Renal cortex interstitium (tissue), 11 donors: ENCODE measurements at regions not wholly inside any gene's neighbourhood (a gene's known extent, or its start where the extent isn't known, plus 50 kb on each side); places are given as distances from the start of the nearest gene placed in this dataset.

Experiments
- DNase-seq, 11 donors: peaks; one replicate each; pipeline ENCODE4 v3.0.0-alpha.2; 2013; ENCODE audit warnings: low read depth in 9 of 11, low spot score in 4 of 11; ENCODE audit errors: extremely low read depth in 1 of 11

GRCh38 chr9:126116351-126117157 lies 210.1 kb upstream of the MVB12B start:
- DNase-seq: no peak

GRCh38 chr9:126117158-126117425 lies 209.5 kb upstream of the MVB12B start:
- DNase-seq: no peak

DNA sequence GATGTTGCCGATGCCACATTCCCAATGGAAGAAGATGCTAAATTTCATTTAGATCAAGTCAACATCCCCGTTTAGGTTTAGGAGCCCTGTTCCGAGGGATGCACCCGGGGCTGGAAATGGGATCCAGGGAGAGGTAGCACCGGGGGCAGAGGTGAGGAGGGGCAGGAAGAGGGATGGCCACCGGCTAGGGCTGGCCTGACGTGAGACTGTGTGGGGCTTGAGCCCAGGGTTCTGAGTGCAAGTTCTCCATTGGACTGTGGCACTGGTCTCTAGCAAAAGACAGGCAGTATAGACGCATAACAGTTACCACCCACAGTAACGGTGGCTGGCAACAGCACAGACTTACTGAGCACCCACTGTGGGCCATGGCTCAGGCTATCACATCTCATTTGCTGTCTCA lies 209.0 kb upstream of the MVB12B start:
- no peak for DNase-seq

- DNase-seq: no peak
These were observed 206.9 kb upstream of the MVB12B start for GRCh38 chr9:126119731-126120130.

DNA sequence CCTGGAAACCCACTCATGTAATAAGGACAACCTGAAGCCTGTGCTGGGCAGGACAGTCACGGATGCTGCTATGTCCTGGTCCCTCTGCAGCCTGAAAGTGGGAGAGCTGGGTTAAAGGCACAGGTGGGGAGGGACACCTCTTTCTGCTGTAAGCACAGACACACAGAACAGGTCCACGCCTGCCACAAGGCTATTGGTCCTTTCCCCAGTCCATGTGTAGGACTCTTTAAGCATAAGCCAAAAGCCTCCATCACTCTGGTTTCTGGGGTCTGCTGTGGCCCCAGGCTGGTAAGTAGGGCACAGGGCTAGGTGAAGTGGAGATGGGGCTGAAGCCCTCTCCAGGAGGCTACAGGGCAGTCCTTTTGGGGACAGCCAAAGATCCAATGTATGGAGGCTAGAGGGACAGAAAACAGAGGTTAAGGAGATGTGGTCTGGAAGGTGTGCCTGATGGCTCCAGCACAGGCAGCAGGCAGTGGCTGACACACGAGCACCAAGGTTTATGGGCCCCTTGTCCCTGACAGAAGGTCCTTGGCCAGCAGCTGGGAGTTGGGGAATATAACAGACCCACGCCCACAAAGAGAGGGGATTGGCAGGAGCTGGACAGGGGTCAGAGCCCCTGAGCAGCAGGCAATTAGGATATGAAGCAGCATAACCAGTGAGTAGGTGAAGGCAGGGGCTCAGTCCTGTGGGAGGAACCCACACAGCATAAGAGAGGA lies 203.6 kb upstream of the MVB12B start:
- no peak for DNase-seq

DNA sequence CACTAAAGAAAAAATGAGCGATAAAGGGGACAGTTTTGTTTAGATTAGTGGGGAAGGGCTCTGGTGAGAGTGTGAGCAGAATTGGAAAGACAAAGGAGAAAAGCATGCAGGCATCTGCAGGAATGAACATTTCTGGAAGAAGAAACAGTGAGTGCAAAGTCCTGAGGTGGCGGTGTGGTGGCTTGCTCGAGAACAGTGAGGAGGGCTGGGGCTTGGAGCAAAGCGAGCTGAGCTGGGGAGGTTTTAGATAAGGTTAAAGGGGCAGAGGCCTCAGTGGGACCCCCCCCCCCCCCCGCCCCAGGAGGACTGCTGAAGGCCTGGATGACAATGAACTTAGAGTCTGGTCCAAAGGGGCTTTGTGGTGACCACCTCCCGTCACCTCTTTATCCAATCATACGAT lies 202.7 kb upstream of the MVB12B start:
- DNase-seq: no peak

DNA sequence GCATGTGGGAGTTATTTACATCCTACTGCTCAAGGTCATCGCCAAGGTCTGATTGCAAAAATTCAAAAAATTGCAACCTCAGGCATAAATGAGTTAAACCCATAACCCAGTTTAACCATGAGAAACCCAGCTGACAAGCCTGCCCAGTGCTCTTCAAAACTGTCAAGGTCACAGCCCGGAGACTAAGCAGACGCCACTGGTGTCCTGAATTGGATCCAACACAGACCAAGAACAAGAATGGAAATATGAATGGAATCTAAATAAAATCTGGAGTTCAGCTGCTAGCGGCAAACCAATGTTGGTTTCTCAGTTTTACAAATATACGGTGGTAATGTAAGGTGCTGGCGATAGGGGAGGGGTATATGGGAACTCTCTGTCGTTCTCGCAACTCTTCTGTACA lies 201.5 kb upstream of the MVB12B start:
- DNase-seq: no peak

DNA sequence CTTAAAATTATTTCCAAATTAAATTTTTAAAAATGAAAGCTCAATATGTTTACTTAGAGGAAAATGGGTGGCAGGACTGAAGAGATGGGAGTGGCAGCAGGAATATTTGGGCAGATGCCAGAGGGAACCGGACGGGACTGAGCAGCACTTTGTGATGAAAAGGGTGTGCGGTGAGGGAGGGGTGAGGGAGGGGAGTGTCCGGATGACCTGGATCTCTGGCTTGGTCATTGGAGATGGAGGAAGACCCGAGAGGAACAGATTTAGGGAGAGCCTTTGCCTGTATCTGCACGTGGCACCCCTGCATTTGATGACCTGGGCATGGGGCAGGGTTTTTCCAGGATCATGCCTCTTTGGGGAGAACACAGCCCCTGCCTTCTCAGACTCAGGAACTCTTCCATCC lies 201.1 kb upstream of the MVB12B start:
- DNase-seq: no peak

DNA sequence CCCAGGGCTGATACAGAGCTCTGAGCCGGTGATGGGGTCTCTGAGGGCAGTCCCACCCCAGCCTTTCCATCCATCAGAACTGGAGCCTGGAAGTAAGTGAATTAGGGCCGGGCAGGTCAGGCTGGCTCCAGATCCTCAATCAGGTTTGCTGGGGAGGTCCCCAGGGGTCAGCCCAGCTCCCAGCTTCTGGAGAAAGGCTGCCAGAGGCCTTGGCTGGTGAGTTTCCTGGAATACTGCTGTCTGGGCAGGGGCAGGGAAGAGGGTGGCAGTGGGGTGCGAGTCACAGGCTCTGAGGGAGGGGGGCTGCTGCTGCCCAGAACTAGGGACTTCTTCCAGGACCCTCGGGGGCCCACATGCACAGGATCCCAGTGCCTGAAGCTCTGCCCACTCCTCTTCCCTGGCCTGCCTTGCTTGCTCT lies 200.6 kb upstream of the MVB12B start:
- DNase-seq: no peak

DNA sequence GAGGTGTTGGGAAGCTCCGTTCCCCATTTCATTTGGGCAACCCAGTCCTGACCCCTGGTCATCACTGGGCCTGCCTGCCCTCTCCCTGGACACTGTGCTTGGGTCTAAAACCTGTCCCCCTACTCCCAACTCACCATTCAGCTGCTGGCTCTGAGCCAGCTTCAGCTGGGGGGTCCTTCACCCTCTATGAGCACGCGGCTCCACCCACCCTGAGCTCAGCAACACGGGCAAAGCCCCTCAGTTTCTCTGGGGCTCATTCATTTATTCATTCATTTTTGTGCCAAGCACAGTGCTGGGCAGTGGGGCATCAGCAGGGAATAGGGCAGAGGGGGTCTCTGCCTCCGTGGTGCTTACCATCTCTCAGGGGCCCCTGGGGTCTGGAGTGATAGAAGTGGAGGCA lies 199.8 kb upstream of the MVB12B start:
- DNase-seq: no peak

GRCh38 chr9:126127591-126127990 lies 199.0 kb upstream of the MVB12B start:
- DNase-seq: no peak

DNA sequence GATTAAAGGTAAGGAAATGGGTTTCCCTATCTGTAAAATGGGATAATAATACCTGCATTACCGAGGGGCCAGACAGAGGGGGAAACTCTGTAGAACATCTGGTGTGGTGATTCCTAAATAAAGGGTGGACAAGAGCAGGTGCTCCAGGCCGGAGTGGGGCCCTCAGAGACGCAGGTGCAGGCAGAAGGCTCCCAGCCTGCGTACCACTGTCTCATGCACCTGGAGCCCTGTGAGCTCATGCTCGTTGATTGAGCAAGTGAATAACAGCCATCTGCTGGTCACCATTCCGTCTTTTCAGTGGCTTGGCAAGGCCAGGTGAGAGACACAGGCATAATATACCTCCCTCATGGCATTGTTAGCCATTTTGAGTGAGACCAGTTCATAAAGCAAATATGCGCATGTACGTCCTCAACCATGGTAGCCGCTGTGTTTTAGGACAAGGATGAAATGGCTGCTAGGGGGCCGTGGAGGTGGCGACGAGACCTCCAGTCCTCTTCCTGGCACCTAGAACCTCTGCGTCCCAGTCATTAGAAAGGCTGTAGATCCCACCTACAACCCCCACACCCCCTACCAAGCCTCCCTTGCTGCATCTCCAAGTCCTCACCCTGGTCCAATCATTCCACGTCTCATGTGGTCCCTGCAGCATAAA lies 198.0 kb upstream of the MVB12B start:
- no peak for DNase-seq

- no peak for DNase-seq
These were observed 195.3 kb upstream of the MVB12B start for GRCh38 chr9:126131066-126132010.

DNA sequence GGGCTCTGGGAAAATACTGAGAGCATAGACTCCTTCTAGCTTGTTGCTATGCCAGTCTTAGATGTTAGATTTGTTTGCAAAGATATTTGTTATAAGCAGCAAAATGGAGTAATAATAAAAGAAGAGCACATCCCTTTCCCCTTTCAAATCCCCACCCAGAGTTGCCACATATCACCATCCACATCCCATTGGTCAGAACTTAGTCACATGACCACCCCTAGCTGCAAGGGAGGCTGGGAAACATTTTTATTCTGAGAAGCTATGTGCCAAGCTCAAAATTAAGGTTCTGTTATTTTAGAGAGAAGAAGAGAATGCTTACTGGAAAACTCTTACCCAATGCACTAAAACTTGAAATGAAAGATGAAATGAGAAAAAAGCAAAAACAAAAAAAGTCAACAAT lies 193.9 kb upstream of the MVB12B start:
- DNase-seq: no peak

DNA sequence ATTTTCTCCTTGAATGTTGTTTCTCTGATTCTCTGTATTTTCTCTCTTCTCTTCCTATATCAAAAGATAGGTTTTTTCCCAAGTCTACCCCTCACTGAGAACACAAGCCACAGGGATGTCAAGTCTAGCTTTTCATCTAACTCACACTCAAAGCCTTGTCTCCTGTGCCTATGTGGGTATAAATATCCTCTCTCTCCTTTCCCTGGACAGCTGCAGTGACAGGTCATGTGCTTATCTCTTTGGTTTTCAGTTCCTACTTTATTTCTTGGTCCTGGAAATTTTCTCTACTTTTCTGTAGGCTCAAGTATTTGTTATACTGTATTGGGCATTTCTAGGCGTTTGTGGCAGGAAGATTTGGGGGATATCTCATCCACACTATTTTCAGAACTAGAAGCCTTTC lies 182.4 kb upstream of the MVB12B start:
- no peak for DNase-seq

GRCh38 chr9:126144603-126145456 lies 181.8 kb upstream of the MVB12B start:
- DNase-seq: no peak

- DNase-seq: no peak
These were observed 180.8 kb upstream of the MVB12B start for GRCh38 chr9:126145887-126146253.

- no peak for DNase-seq
These were observed 180.1 kb upstream of the MVB12B start for GRCh38 chr9:126146254-126147145.
